NCI-H1930 (cell line): ENCODE measurements at regions not wholly inside any gene's neighbourhood (a gene's known extent, or its start where the extent isn't known, plus 50 kb on each side); places are given as distances from the start of the nearest gene placed in this dataset.

Source experiments
- DNase-seq, 2 experiments: peaks; one replicate each; lab custom pipeline; 2025; lab: John Stamatoyannopoulos, UW

DNA sequence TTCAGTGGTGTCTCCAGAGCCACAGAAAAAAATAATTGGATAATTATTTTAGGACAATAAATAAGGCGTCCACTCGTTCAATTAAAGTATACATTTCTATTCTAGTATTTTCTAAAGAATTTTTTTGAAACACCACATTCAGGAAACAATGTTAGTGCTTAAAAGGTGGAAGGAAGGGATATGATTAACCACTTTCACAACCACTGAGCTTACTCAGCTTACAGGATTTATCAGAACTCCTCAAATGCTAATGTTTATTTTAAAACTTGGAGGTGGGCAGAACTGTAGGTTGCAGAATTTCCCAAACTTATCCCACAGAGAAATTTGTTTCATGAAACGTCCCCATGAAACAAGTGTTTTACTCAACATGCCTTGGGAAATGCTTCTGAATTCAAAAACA is 54.3 kb upstream of the MAGEB2 start:
- DNase-seq, result no peak
